ENCODE measurements at regions not wholly inside any gene's neighbourhood (a gene's known extent, or its start where the extent isn't known, plus 50 kb on each side); places are given as distances from the start of the nearest gene placed in this dataset.
"Not testable (repeated sequence)": the region's sequence is repeated elsewhere in the genome, so short reads cannot be mapped to it uniquely, and the experiment has no call there.

DNA sequence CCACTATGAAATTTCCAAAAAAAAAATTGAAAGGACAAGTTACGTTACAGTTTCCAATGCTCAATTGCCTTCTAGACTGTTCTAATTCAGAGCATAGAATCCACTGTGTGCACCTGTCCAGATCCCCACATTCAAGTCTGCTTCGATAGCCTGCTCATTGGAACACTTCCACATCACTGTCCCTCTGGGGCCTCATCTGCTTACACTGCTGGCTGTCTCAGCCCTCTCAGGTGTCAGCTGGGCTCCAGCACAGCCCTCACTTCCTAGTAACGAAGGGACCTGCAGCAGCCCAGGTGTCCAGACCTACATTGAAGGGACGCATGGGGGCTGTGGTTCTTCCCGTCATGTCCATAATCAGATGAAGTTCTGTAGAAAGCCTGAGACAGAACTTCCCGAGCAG is 94.3 kb upstream of the EMB start:
- TF ChIP-seq RFX5 (IDR thresholded peaks at IDR 0.05) (no peak), SMC3 (IDR thresholded peaks at IDR 0.05) (no peak), USF2 (IDR thresholded peaks at IDR 0.05) (no peak), MYC (IDR thresholded peaks at IDR 0.05; ENCODE audit: borderline replicate concordance, low read length) (no peak), MAFK (IDR thresholded peaks at IDR 0.05; ENCODE audit: partially characterized antibody) (no peak), EP300 (IDR thresholded peaks at IDR 0.05) (no peak), FOSL2 (IDR thresholded peaks at IDR 0.05) (no peak), FOSL2 (CRISPR knock-in tag; IDR thresholded peaks at IDR 0.05) (no peak), HOXB13 (CRISPR knock-in tag; IDR thresholded peaks at IDR 0.05; ENCODE audit: low read depth) (no peak), MAX (IDR thresholded peaks at IDR 0.05) (no peak), TP53 (CRISPR knock-in tag; IDR thresholded peaks at IDR 0.05) (no peak), ZFP36 (IDR thresholded peaks at IDR 0.05; ENCODE audit: borderline replicate concordance, partially characterized antibody) (no peak)
- TF ChIP-seq, protein P1, sequence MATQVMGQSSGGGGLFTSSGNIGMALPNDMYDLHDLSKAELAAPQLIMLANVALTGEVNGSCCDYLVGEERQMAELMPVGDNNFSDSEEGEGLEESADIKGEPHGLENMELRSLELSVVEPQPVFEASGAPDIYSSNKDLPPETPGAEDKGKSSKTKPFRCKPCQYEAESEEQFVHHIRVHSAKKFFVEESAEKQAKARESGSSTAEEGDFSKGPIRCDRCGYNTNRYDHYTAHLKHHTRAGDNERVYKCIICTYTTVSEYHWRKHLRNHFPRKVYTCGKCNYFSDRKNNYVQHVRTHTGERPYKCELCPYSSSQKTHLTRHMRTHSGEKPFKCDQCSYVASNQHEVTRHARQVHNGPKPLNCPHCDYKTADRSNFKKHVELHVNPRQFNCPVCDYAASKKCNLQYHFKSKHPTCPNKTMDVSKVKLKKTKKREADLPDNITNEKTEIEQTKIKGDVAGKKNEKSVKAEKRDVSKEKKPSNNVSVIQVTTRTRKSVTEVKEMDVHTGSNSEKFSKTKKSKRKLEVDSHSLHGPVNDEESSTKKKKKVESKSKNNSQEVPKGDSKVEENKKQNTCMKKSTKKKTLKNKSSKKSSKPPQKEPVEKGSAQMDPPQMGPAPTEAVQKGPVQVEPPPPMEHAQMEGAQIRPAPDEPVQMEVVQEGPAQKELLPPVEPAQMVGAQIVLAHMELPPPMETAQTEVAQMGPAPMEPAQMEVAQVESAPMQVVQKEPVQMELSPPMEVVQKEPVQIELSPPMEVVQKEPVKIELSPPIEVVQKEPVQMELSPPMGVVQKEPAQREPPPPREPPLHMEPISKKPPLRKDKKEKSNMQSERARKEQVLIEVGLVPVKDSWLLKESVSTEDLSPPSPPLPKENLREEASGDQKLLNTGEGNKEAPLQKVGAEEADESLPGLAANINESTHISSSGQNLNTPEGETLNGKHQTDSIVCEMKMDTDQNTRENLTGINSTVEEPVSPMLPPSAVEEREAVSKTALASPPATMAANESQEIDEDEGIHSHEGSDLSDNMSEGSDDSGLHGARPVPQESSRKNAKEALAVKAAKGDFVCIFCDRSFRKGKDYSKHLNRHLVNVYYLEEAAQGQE (IDR thresholded peaks at IDR 0.05) = no peak
- H3K27ac ChIP-seq = no peak overlapping the region
- DNase-seq (ENCODE audit: low read depth in 1 of 2, low spot score in 1 of 2) (no peak), ATAC-seq (no peak), FAIRE-seq (no peak)
- H3K4me3 ChIP-seq = no peak overlapping the region
- H3K9me3 ChIP-seq = no peaks in the 10 kb centered on the region
- POLR2A ChIA-PET = no interaction called here
- H3K4me2 ChIP-seq = no peak overlapping the region
- CTCF ChIA-PET = no interaction called here
- no peaks in the 10 kb centered on the region for H3K4me1 ChIP-seq
- WGBS (ENCODE audit: missing lambda C conversion rate) = 3% methylated on average over 5 of the region's 6 CpGs

- H3K9me3 ChIP-seq; FAIRE-seq; POLR2A ChIA-PET; DNase-seq (ENCODE audit: low read depth in 1 of 2, low spot score in 1 of 2); H3K4me2 ChIP-seq; H3K4me3 ChIP-seq; H3K4me1 ChIP-seq; CTCF ChIA-PET; H3K27ac ChIP-seq; ATAC-seq: not testable (repeated sequence)
- WGBS (ENCODE audit: missing lambda C conversion rate) = 0% methylated on average over 1 of the region's 1 CpG
Measured at GRCh38 chr5:50537534-50537933, 96.4 kb upstream of the EMB start.

GRCh38 chr5:50547303-50547702 is 106.2 kb upstream of the EMB start:
- Histone ChIP-seq H3K4me1 (no peaks in the 10 kb centered on the region), H3K9me3 (no peaks in the 10 kb centered on the region), H3K4me3 (no peak overlapping the region), H3K27ac (no peak overlapping the region), H3K4me2 (no peak overlapping the region)
- WGBS (ENCODE audit: missing lambda C conversion rate) = 8% methylated on average over 2 of the region's 2 CpGs
- POLR2A ChIA-PET = no interaction called here
- no peak for ATAC-seq
- FAIRE-seq = no peak
- CTCF ChIA-PET = no interaction called here
- DNase-seq (ENCODE audit: low read depth in 1 of 2, low spot score in 1 of 2) = no peak
- TF ChIP-seq KDM1A (IDR thresholded peaks at IDR 0.05; ENCODE audit: low read depth) = no peak
- TF ChIP-seq ZNF302 (CRISPR knock-in tag; IDR thresholded peaks at IDR 0.05) = no peak
- no peak for TF ChIP-seq HOXB13 (CRISPR knock-in tag; IDR thresholded peaks at IDR 0.05; ENCODE audit: low read depth)
- no peak for TF ChIP-seq POLR2A (IDR thresholded peaks at IDR 0.05; ENCODE audit: low read length)
- no peak for TF ChIP-seq RNF2 (IDR thresholded peaks at IDR 0.05; ENCODE audit: borderline replicate concordance, low read depth)
- no peak for TF ChIP-seq MAX (IDR thresholded peaks at IDR 0.05)
- no peak for TF ChIP-seq BCL3 (IDR thresholded peaks at IDR 0.05)
- TF ChIP-seq, protein P1 (IDR thresholded peaks at IDR 0.05) = no peak
- no peak for TF ChIP-seq HOXA7 (CRISPR knock-in tag; IDR thresholded peaks at IDR 0.05)
- TF ChIP-seq CHD2 (IDR thresholded peaks at IDR 0.05; ENCODE audit: low read length, partially characterized antibody) = no peak
- TF ChIP-seq HDAC2 (IDR thresholded peaks at IDR 0.05) = no peak
- TF ChIP-seq POLR2AphosphoS2 (conservative IDR thresholded peaks at IDR 0.05; ENCODE audit: low read length) = no peak
- TF ChIP-seq NPAS2 (CRISPR knock-in tag; IDR thresholded peaks at IDR 0.05; ENCODE audit: borderline replicate concordance) = no peak
- no peak for TF ChIP-seq ZFP36 (IDR thresholded peaks at IDR 0.05; ENCODE audit: borderline replicate concordance, partially characterized antibody)
- TF ChIP-seq PBX3 (IDR thresholded peaks at IDR 0.05) = no peak
